ENCODE measurements at regions not wholly inside any gene's neighbourhood (a gene's known extent, or its start where the extent isn't known, plus 50 kb on each side); places are given as distances from the start of the nearest gene placed in this dataset.

- no peak for DNase-seq (ENCODE audit: low read depth in 2 of 2)
These were observed 250.9 kb upstream of the EPHA5 start for GRCh38 chr4:65921180-65921579.

DNA sequence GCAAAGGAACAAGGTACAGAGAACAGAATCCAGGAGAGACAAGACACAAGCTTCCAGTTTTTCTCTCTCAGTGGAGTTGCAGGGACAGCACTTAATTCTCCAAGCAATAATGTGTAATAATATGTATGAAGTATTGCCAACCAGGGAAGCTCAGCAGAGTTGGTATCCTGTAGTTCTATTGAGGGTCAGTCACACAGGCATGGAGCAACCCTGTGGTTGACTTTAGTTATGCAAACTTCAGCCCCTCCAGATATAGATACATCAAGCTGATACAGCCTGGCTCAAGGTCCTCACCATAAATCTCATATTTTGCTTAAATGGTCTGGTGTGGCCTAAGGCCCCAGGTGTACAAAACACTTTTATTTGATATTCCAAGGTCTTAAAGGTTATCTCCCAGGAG is 248.6 kb upstream of the EPHA5 start:
- DNase-seq (ENCODE audit: low read depth in 2 of 2), result no peak

GRCh38 chr4:65918212-65918611 is 247.9 kb upstream of the EPHA5 start:
- DNase-seq (ENCODE audit: low read depth in 2 of 2), result no peak

DNA sequence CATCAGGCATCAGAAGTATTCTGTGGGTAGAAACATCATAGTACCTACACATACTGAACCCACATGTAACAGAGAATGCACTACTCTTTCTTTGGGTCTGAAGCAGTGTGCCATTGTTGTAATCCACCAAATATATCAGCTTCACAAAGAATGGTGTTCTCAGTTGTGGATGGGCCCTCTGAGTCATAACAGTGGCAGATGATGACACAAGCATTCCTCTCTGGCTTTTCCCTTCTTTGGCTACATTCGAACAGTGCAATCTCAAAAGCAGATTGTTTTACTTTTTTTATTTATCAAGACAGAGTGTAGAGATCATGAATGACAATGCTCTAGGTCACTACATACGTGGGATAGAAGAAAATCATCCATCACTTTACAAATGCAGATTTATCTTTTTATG is 247.2 kb upstream of the EPHA5 start:
- no peak for DNase-seq (ENCODE audit: low read depth in 2 of 2)

DNA sequence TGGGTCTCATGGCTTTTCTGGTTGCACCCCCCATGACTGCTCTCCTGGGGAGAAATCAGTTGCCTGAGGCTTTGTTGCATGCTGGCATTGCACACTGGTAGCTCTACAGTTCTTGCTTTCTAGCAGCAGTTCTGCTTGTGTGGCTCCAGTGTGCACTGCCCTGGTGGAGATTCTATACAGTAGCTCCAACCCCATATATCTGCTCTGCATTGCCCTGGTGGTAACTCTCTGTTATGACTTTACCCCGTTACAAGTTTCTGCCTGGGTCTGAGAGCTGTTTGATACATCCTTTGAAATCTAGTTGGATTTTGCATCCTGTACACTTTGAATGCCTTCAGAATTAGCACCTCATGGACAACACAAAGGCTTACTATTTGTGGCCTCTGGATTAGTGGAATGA is 241.4 kb upstream of the EPHA5 start:
- no peak for DNase-seq (ENCODE audit: low read depth in 2 of 2)

DNA sequence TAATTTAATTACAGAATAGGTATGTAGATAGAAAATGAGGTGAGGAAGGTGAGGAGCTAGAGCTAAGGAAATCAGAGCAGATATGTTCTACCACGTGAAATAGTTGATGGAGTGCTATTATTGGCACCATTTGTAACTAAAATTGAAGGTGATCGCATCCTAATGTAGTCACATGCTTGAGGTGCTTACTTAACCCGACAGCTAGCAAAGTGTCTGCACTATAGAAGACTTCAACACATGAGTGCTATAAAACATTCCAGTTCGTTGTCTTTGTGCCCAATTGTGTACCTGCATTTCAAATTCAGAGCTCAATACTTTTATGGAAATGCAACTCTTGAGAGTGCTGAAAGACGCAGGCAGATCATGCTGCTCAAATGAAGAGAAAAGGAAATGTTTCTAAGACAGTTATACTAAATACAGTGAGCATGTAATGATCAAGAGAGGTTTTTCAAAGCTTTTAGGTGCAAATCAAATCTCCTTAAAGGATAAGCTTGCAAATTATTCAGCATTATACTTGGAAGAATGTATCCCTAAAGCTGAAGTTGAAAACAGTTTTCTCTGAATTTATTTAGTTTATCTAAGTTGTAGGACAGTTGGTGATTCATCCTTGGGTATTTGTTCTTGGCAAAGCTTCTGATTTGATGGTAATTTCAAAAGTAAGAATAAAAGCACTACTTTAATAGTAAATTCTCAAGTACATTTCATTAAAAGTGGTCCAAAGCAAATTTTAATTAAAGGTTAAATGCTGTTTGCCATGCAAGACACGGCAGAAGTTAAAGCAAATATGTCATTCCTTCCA is 223.9 kb upstream of the EPHA5 start:
- DNase-seq (ENCODE audit: low read depth in 2 of 2), result no peak

DNA sequence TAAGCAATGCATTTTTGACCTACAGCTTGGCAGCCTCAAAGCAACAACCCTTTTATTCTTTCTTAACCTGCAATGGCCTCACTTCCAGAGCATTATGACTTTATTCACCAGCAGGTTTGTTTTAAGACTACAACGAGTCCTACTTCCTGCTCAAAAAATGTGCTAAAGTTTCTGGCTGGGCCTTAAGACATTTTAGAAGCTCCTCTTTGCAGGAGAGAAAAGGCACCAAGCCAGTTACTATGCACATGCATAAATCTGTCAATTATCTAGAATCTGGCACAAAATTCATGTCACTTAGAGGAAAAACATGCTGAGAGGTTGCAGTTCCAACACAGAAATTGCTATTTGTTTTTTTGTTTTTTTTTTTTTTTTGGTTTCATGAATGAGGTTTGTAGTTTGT is 223.0 kb upstream of the EPHA5 start:
- no peak for DNase-seq (ENCODE audit: low read depth in 2 of 2)

- no peak for DNase-seq (ENCODE audit: low read depth in 2 of 2)
These were observed 210.3 kb upstream of the EPHA5 start for GRCh38 chr4:65880594-65880993.

- DNase-seq (ENCODE audit: low read depth in 2 of 2), result no peak
These were observed 198.0 kb upstream of the EPHA5 start for GRCh38 chr4:65868096-65868824.

DNA sequence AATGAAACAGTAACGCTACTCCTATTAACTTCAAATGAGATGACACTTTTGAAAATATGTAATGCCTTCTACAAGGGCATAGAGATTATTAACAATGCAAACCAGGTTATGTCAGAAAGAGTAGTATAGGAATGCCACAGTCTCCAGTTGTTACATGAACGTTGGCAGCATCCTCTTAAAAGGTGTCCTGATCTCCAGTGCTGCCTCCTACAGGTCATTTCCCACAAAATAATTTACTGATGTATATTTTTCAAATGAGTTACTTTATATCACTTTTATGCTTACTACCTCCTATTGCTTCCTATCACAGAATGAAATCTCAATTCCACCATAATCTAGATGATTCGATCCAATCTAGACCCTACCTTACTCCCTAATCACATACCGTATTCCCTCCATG is 195.2 kb upstream of the EPHA5 start:
- no peak for DNase-seq (ENCODE audit: low read depth in 2 of 2)

- DNase-seq (ENCODE audit: low read depth in 2 of 2), result no peak
These were observed 191.7 kb upstream of the EPHA5 start for GRCh38 chr4:65861993-65862392.

DNA sequence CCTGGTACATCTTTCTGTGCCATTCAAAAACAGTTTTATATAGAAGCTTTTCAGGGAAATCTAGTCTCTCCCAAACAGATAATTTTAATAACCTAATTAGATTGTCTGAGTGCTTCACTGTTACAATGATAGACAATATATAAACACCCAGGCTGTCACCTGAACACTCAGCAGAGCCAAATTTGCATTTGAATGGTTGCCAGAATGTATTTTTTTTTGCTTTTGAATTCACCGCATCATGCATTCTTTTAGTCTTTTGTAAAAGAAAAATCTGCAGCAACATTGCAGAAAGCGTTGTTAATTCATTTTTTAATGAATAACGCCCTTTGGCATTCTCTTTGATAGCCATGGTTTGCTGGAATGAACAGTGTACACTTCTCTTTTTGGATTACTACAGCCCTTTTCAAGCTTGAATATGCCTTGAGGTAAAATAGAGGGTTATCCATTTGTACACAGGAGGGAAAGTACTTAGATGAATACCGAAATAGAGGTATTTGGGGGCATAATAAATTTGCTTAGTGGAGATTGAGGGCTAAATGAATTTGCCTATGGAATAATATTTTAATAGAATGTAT is 175.0 kb upstream of the EPHA5 start:
- DNase-seq (ENCODE audit: low read depth in 2 of 2), result no peak

- DNase-seq (ENCODE audit: low read depth in 2 of 2), result no peak
These were observed 169.1 kb upstream of the EPHA5 start for GRCh38 chr4:65839164-65839931.

- no peak for DNase-seq (ENCODE audit: low read depth in 2 of 2)
These were observed 164.4 kb upstream of the EPHA5 start for GRCh38 chr4:65834707-65835106.

DNA sequence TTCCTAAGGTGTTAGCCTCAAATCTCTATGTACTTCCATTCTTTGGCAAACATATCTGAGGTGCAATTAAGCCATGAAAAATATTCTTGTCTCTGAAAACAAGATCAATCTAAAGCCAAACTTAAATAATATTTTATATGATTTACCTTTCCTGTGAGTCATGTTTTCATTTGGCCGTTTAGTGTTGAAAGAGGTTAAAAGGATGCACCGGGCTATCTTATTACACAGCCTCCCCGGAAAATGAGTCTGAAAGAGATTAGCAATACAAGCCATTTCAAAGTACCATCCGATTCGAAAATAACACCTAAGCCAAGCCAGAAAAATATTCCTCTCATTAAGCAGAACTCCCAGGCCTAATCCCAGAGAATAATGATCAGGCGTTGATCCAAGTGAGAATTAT is 161.5 kb upstream of the EPHA5 start:
- DNase-seq (ENCODE audit: low read depth in 2 of 2), result no peak

DNA sequence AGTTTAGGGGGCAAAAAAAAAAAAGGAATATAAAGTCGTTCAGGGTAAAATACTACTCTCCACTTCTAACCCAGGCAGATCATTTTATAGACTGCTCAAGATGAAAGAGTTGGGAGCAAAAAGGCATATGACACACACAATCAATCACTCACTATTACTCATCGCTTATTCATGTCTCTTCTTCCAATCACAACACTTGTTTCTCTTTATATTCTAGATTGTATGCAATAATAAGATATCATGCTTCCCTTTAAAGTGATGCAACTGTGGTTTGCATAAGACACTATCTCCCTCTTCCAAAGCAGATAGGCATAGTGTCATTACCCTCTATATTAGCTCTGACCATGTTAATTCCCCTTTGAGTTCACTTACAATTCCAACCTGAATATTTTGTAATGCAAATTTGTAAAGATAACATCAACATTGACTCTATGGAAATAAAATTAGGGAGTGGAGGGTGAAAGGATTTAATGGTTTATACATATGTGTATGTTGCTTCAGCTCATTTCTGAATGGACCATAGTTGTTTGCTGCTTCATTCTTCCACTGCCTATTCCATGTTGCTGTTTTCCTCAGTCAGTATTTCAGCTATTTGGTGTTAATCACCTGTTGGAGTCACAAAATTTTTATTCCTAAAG is 154.9 kb upstream of the EPHA5 start:
- no peak for DNase-seq (ENCODE audit: low read depth in 2 of 2)

GRCh38 chr4:65819192-65819591 is 148.9 kb upstream of the EPHA5 start:
- no peak for DNase-seq (ENCODE audit: low read depth in 2 of 2)

- DNase-seq (ENCODE audit: low read depth in 2 of 2), result no peak
These were observed 135.6 kb upstream of the EPHA5 start for GRCh38 chr4:65805936-65806335.

DNA sequence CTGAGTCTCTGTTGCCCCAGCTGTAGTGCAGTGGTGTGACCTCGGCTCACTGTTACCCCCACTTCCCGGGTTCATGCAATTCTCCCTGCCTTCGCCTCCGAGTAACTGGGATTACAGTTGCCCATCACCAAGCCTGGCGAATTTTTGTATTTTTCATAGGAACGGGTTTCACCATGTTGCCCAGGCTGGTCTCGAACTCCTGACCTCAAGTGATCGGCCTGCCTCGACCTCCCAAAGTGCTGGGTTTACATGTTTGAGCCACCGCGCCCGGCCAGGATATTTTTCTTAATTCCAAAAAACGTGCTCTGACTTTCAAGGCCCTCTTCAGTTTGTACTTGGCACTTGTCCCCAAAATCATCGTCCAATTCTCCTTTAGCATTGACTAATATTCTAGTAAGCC is 129.2 kb upstream of the EPHA5 start:
- DNase-seq (ENCODE audit: low read depth in 2 of 2), result no peak

GRCh38 chr4:65798498-65799127 is 128.3 kb upstream of the EPHA5 start:
- no peak for DNase-seq (ENCODE audit: low read depth in 2 of 2)

DNA sequence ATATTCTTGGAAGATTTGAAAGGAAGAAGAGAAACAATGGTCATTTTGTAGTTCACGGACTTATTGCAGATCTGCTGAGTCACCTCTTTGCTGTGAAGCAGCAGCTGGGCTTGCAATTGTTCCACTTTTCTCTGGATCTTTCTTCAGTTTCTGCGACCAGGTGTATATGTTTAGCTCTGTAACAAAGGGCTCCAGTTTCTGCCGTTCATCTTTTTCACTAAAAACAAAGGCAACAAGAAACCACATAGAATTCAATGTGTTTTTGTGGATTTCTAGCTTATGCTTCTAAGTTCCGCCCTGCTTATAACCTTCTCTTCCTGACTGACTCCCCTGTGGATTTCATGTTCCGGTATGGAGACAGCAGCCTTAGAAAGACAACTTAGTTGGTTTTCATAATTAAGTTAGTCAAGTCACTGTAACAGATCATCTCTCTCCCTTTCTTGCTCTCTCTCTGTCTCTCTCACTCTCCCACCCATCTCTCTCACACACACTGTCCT is 121.6 kb upstream of the EPHA5 start:
- DNase-seq (ENCODE audit: low read depth in 2 of 2), result no peak

Measured in stimulated activated CD8-positive, alpha-beta memory T cell treated with anti-CD3 and anti-CD28 coated beads, Interleukin-2, amount 100 ng/mL, for 48 hours (primary cell).